ENCODE measurements at regions not wholly inside any gene's neighbourhood (a gene's known extent, or its start where the extent isn't known, plus 50 kb on each side); places are given as distances from the start of the nearest gene placed in this dataset.
A peak's percentile ranks its signal among the peaks of the same experiment; 100 is the strongest.
"Not testable (repeated sequence)": the region's sequence is repeated elsewhere in the genome, so short reads cannot be mapped to it uniquely, and the experiment has no call there.

GRCh38 chr10:123346581-123346980, 192.4 kb downstream of the BUB3 start:
- Histone ChIP-seq H3K4me3 (no peak overlapping the region), H3K36me3 (no peaks in the 10 kb centered on the region), H3K27me3 (no peaks in the 10 kb centered on the region), H3K9me3 (no peaks in the 10 kb centered on the region)
- DNase-seq = no peak

GRCh38 chr10:123348691-123349572, 194.7 kb downstream of the BUB3 start:
- H3K27me3 ChIP-seq = no peaks in the 10 kb centered on the region

GRCh38 chr10:123351715-123352114, 197.5 kb downstream of the BUB3 start:
- H3K36me3 ChIP-seq = no peaks in the 10 kb centered on the region
- no peaks in the 10 kb centered on the region for H3K9me3 ChIP-seq
- no peak for DNase-seq
- H3K4me3 ChIP-seq = no peak overlapping the region
- H3K27me3 ChIP-seq = no peaks in the 10 kb centered on the region

More at GRCh38 chr10:123348691-123349572, 194.7 kb downstream of the BUB3 start:
- Histone ChIP-seq H3K9me3 (no peaks in the 10 kb centered on the region), H3K36me3 (no peaks in the 10 kb centered on the region), H3K4me3 (no peak overlapping the region)
- no peak for DNase-seq

GRCh38 chr10:123354521-123354920, 200.3 kb downstream of the BUB3 start:
- H3K36me3 ChIP-seq = no peaks in the 10 kb centered on the region
- no peaks in the 10 kb centered on the region for H3K9me3 ChIP-seq
- H3K27me3 ChIP-seq = no peaks in the 10 kb centered on the region
- no peak for DNase-seq
- H3K4me3 ChIP-seq = no peak overlapping the region

- no peaks in the 10 kb centered on the region for H3K9me3 ChIP-seq
- H3K36me3 ChIP-seq = no peaks in the 10 kb centered on the region
- H3K4me3 ChIP-seq = no peak overlapping the region
- H3K27me3 ChIP-seq = no peaks in the 10 kb centered on the region
- DNase-seq = no peak
Observed at GRCh38 chr10:123355748-123356481, 201.7 kb downstream of the BUB3 start.

- no peaks in the 10 kb centered on the region for H3K9me3 ChIP-seq
Observed at GRCh38 chr10:123356799-123357198, 202.6 kb downstream of the BUB3 start.

GRCh38 chr10:123357421-123357930, 203.3 kb downstream of the BUB3 start:
- Histone ChIP-seq H3K9me3 (no peaks in the 10 kb centered on the region), H3K4me3 (no peak overlapping the region), H3K36me3 (no peaks in the 10 kb centered on the region), H3K27me3 (no peaks in the 10 kb centered on the region)
- no peak for DNase-seq

More at GRCh38 chr10:123356799-123357198, 202.6 kb downstream of the BUB3 start:
- DNase-seq = no peak
- Histone ChIP-seq H3K4me3 (no peak overlapping the region), H3K36me3 (no peaks in the 10 kb centered on the region), H3K27me3 (no peaks in the 10 kb centered on the region)

- H3K4me3 ChIP-seq = no peak overlapping the region
- DNase-seq = no peak
- H3K9me3 ChIP-seq = no peaks in the 10 kb centered on the region
- H3K36me3 ChIP-seq = no peaks in the 10 kb centered on the region
- no peaks in the 10 kb centered on the region for H3K27me3 ChIP-seq
Observed at GRCh38 chr10:123359539-123359938, 205.3 kb downstream of the BUB3 start.

GRCh38 chr10:123361832-123362231, 207.6 kb downstream of the BUB3 start:
- no peak for DNase-seq
- H3K36me3 ChIP-seq = no peaks in the 10 kb centered on the region
- H3K4me3 ChIP-seq = no peak overlapping the region
- H3K9me3 ChIP-seq = no peaks in the 10 kb centered on the region
- H3K27me3 ChIP-seq = no peaks in the 10 kb centered on the region

GRCh38 chr10:123367195-123367594, 213.0 kb downstream of the BUB3 start:
- Histone ChIP-seq H3K27me3 (no peaks in the 10 kb centered on the region), H3K9me3 (no peaks in the 10 kb centered on the region), H3K4me3 (no peak overlapping the region), H3K36me3 (no peaks in the 10 kb centered on the region)
- DNase-seq = no peak

- not testable (repeated sequence) for H3K36me3 ChIP-seq, H3K9me3 ChIP-seq, H3K4me3 ChIP-seq, H3K27me3 ChIP-seq
- DNase-seq = peak; percentile 18
Observed at GRCh38 chr10:123371626-123372025, 217.4 kb downstream of the BUB3 start.

- DNase-seq = no peak
Observed at GRCh38 chr10:123373591-123373990, 219.4 kb downstream of the BUB3 start.

GRCh38 chr10:123375097-123375496, 220.9 kb downstream of the BUB3 start:
- H3K9me3 ChIP-seq = no peaks in the 10 kb centered on the region
- no peak overlapping the region for H3K4me3 ChIP-seq
- DNase-seq = no peak
- no peaks in the 10 kb centered on the region for H3K27me3 ChIP-seq
- no peaks in the 10 kb centered on the region for H3K36me3 ChIP-seq

More at GRCh38 chr10:123373591-123373990, 219.4 kb downstream of the BUB3 start:
- H3K27me3 ChIP-seq = no peaks in the 10 kb centered on the region
- H3K9me3 ChIP-seq = no peaks in the 10 kb centered on the region
- no peak overlapping the region for H3K4me3 ChIP-seq
- no peaks in the 10 kb centered on the region for H3K36me3 ChIP-seq

GRCh38 chr10:123375738-123376137, 221.5 kb downstream of the BUB3 start:
- Histone ChIP-seq H3K27me3 (no peaks in the 10 kb centered on the region), H3K9me3 (no peaks in the 10 kb centered on the region), H3K36me3 (no peaks in the 10 kb centered on the region), H3K4me3 (no peak overlapping the region)
- no peak for DNase-seq

GRCh38 chr10:123377883-123378282, 223.7 kb downstream of the BUB3 start:
- no peak overlapping the region for H3K4me3 ChIP-seq
- peak; percentile 6 for DNase-seq
- no peaks in the 10 kb centered on the region for H3K9me3 ChIP-seq
- H3K36me3 ChIP-seq = no peaks in the 10 kb centered on the region
- no peaks in the 10 kb centered on the region for H3K27me3 ChIP-seq

- Histone ChIP-seq H3K27me3 (no peaks in the 10 kb centered on the region), H3K4me3 (no peak overlapping the region), H3K36me3 (no peaks in the 10 kb centered on the region), H3K9me3 (no peaks in the 10 kb centered on the region)
- DNase-seq = no peak
Observed at GRCh38 chr10:123378302-123378701, 224.1 kb downstream of the BUB3 start.

GRCh38 chr10:123379156-123379555, 225.0 kb downstream of the BUB3 start:
- DNase-seq = no peak
- Histone ChIP-seq H3K27me3 (no peaks in the 10 kb centered on the region), H3K4me3 (no peak overlapping the region), H3K36me3 (no peaks in the 10 kb centered on the region), H3K9me3 (no peaks in the 10 kb centered on the region)

Measured in MG63 (cell line).